Vagina (tissue), 2 donors: ENCODE measurements at regions not wholly inside any gene's neighbourhood (a gene's known extent, or its start where the extent isn't known, plus 50 kb on each side); places are given as distances from the start of the nearest gene placed in this dataset.

ENCODE experiments used
- POLR2AphosphoS5 ChIP-seq, 2 donors: sonication (generic); formaldehyde crosslinking; IDR thresholded peaks; one replicate each; pipeline ENCODE4 v1.9.0; 2017; ENCODE audit warnings: antibody characterized with exemption in 2 of 2, mild to moderate bottlenecking in 2 of 2, low read depth in 1 of 2; ENCODE audit not compliant: insufficient read depth in 1 of 2
- TF ChIP-seq, protein P1 (sequence below), 3 experiments: fragments of 450-650 bp in 2 of 3; fragments of 200-600 bp in 1 of 3; sonication (generic) in 1 of 3; IDR thresholded peaks; one replicate each; pipeline ENCODE4 v1.5.1; 2017 to 2019; ENCODE audit warnings: antibody characterized with exemption in 3 of 3, mild to moderate bottlenecking in 2 of 3, moderate library complexity in 2 of 3

DNA sequence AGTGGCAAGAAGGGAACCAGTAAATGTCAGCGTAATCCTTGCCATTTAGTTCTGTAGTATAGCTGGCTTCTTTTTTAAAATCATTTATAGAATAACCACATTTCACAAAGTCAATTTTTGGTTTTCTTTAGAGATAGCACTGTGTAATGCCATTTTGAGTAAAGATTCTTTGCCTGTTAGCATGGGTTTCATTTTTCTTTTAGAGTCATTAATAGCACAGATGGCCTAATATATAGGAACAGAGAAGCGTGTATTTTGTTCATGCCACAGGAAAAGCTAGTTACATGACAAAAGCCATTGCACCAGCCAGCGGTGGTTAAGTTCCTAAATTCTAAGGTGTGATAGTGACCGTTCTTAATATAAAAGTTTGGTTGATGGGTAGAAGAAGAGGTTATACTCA, 1363.9 kb downstream of the MAT2B start:
- TF ChIP-seq, protein P1, sequence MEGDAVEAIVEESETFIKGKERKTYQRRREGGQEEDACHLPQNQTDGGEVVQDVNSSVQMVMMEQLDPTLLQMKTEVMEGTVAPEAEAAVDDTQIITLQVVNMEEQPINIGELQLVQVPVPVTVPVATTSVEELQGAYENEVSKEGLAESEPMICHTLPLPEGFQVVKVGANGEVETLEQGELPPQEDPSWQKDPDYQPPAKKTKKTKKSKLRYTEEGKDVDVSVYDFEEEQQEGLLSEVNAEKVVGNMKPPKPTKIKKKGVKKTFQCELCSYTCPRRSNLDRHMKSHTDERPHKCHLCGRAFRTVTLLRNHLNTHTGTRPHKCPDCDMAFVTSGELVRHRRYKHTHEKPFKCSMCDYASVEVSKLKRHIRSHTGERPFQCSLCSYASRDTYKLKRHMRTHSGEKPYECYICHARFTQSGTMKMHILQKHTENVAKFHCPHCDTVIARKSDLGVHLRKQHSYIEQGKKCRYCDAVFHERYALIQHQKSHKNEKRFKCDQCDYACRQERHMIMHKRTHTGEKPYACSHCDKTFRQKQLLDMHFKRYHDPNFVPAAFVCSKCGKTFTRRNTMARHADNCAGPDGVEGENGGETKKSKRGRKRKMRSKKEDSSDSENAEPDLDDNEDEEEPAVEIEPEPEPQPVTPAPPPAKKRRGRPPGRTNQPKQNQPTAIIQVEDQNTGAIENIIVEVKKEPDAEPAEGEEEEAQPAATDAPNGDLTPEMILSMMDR (IDR thresholded peaks at IDR 0.05): no peak
- TF ChIP-seq POLR2AphosphoS5 (IDR thresholded peaks at IDR 0.05; ENCODE audit: insufficient read depth in 1 of 2, low read depth in 1 of 2): no peak
